ENCODE measurements at regions not wholly inside any gene's neighbourhood (a gene's known extent, or its start where the extent isn't known, plus 50 kb on each side); places are given as distances from the start of the nearest gene placed in this dataset.

GRCh38 chr1:168476588-168477385 is 67.0 kb downstream of the XCL2 start:
- Histone ChIP-seq H3K4me1 (ENCODE audit: control insufficient read depth in 3 of 3, insufficient read depth in 3 of 3, low read length in 3 of 3) (peaks cover 0 to 3% (median 0%) of the 10 kb centered on the region in 3 donors), H3K27ac (ENCODE audit: low read depth, low read length) (no peak overlapping the region), H3K36me3 (ENCODE audit: control insufficient read depth in 3 of 3, insufficient read depth in 3 of 3, low read length in 3 of 3) (no peaks in the 10 kb centered on the region), H3K27me3 (ENCODE audit: control insufficient read depth in 3 of 3, insufficient read depth in 3 of 3, low read length in 3 of 3) (no peaks in the 10 kb centered on the region), H3K4me3 (ENCODE audit: low read length in 3 of 3) (no peak overlapping the region), H3K9me3 (ENCODE audit: control insufficient read depth in 3 of 3, low read length in 3 of 3) (no peaks in the 10 kb centered on the region), H3K9ac (ENCODE audit: low read depth in 1 of 3, low read length in 3 of 3) (no peak overlapping the region)

- Histone ChIP-seq H3K9ac (ENCODE audit: low read depth in 1 of 3, low read length in 3 of 3) (no peak overlapping the region), H3K4me1 (ENCODE audit: control insufficient read depth in 3 of 3, insufficient read depth in 3 of 3, low read length in 3 of 3) (peaks cover 0 to 11% (median 2%) of the 10 kb centered on the region in 3 donors), H3K27ac (ENCODE audit: low read depth, low read length) (no peak overlapping the region)
Observed at GRCh38 chr1:168474322-168474721, 69.5 kb downstream of the XCL2 start.

GRCh38 chr1:168473126-168473525 is 70.7 kb downstream of the XCL2 start:
- Histone ChIP-seq H3K27ac (ENCODE audit: low read depth, low read length) (no peak overlapping the region), H3K4me3 (ENCODE audit: low read length in 3 of 3) (no peak overlapping the region), H3K27me3 (ENCODE audit: control insufficient read depth in 3 of 3, insufficient read depth in 3 of 3, low read length in 3 of 3) (no peaks in the 10 kb centered on the region), H3K9me3 (ENCODE audit: control insufficient read depth in 3 of 3, low read length in 3 of 3) (no peaks in the 10 kb centered on the region), H3K36me3 (ENCODE audit: control insufficient read depth in 3 of 3, insufficient read depth in 3 of 3, low read length in 3 of 3) (no peaks in the 10 kb centered on the region), H3K4me1 (ENCODE audit: control insufficient read depth in 3 of 3, insufficient read depth in 3 of 3, low read length in 3 of 3) (peaks cover 7 to 19% (median 8%) of the 10 kb centered on the region in 3 donors), H3K9ac (ENCODE audit: low read depth in 1 of 3, low read length in 3 of 3) (no peak overlapping the region)

More at GRCh38 chr1:168474322-168474721, 69.5 kb downstream of the XCL2 start:
- H3K27me3 ChIP-seq (ENCODE audit: control insufficient read depth in 3 of 3, insufficient read depth in 3 of 3, low read length in 3 of 3): no peaks in the 10 kb centered on the region
- H3K4me3 ChIP-seq (ENCODE audit: low read length in 3 of 3): no peak overlapping the region
- H3K9me3 ChIP-seq (ENCODE audit: control insufficient read depth in 3 of 3, low read length in 3 of 3): no peaks in the 10 kb centered on the region
- no peaks in the 10 kb centered on the region for H3K36me3 ChIP-seq (ENCODE audit: control insufficient read depth in 3 of 3, insufficient read depth in 3 of 3, low read length in 3 of 3)

- no peaks in the 10 kb centered on the region for H3K27me3 ChIP-seq (ENCODE audit: control insufficient read depth in 3 of 3, insufficient read depth in 3 of 3, low read length in 3 of 3)
- no peaks in the 10 kb centered on the region for H3K9me3 ChIP-seq (ENCODE audit: control insufficient read depth in 3 of 3, low read length in 3 of 3)
- H3K4me1 ChIP-seq (ENCODE audit: control insufficient read depth in 3 of 3, insufficient read depth in 3 of 3, low read length in 3 of 3): peaks cover 8 to 26% (median 11%) of the 10 kb centered on the region in 3 donors
Observed at GRCh38 chr1:168472223-168472622, 71.6 kb downstream of the XCL2 start.

GRCh38 chr1:168470901-168471431 is 72.8 kb downstream of the XCL2 start:
- H3K27me3 ChIP-seq (ENCODE audit: control insufficient read depth in 3 of 3, insufficient read depth in 3 of 3, low read length in 3 of 3): no peaks in the 10 kb centered on the region

More at GRCh38 chr1:168472223-168472622, 71.6 kb downstream of the XCL2 start:
- Histone ChIP-seq H3K27ac (ENCODE audit: low read depth, low read length) (no peak overlapping the region), H3K4me3 (ENCODE audit: low read length in 3 of 3) (no peak overlapping the region), H3K36me3 (ENCODE audit: control insufficient read depth in 3 of 3, insufficient read depth in 3 of 3, low read length in 3 of 3) (no peaks in the 10 kb centered on the region), H3K9ac (ENCODE audit: low read depth in 1 of 3, low read length in 3 of 3) (no peak overlapping the region)

GRCh38 chr1:168469690-168470089 is 74.1 kb downstream of the XCL2 start:
- peaks cover 19 to 40% (median 21%) of the 10 kb centered on the region in 3 donors for H3K4me1 ChIP-seq (ENCODE audit: control insufficient read depth in 3 of 3, insufficient read depth in 3 of 3, low read length in 3 of 3)
- H3K36me3 ChIP-seq (ENCODE audit: control insufficient read depth in 3 of 3, insufficient read depth in 3 of 3, low read length in 3 of 3): no peaks in the 10 kb centered on the region
- H3K27ac ChIP-seq (ENCODE audit: low read depth, low read length): peak overlapping the region; percentile 14
- no peak overlapping the region for H3K9ac ChIP-seq (ENCODE audit: low read depth in 1 of 3, low read length in 3 of 3)
- H3K9me3 ChIP-seq (ENCODE audit: control insufficient read depth in 3 of 3, low read length in 3 of 3): no peaks in the 10 kb centered on the region
- H3K27me3 ChIP-seq (ENCODE audit: control insufficient read depth in 3 of 3, insufficient read depth in 3 of 3, low read length in 3 of 3): no peaks in the 10 kb centered on the region
- no peak overlapping the region for H3K4me3 ChIP-seq (ENCODE audit: low read length in 3 of 3)

More at GRCh38 chr1:168470901-168471431, 72.8 kb downstream of the XCL2 start:
- H3K4me3 ChIP-seq (ENCODE audit: low read length in 3 of 3): peak overlapping the region in 1 of 3 donors; percentile 3
- peak overlapping the region; percentile 15 for H3K27ac ChIP-seq (ENCODE audit: low read depth, low read length)
- H3K9me3 ChIP-seq (ENCODE audit: control insufficient read depth in 3 of 3, low read length in 3 of 3): no peaks in the 10 kb centered on the region
- peaks cover 19 to 37% (median 20%) of the 10 kb centered on the region in 3 donors for H3K4me1 ChIP-seq (ENCODE audit: control insufficient read depth in 3 of 3, insufficient read depth in 3 of 3, low read length in 3 of 3)
- no peak overlapping the region for H3K9ac ChIP-seq (ENCODE audit: low read depth in 1 of 3, low read length in 3 of 3)
- no peaks in the 10 kb centered on the region for H3K36me3 ChIP-seq (ENCODE audit: control insufficient read depth in 3 of 3, insufficient read depth in 3 of 3, low read length in 3 of 3)

- Histone ChIP-seq H3K27ac (ENCODE audit: low read depth, low read length) (peak overlapping the region; percentile 16), H3K27me3 (ENCODE audit: control insufficient read depth in 3 of 3, insufficient read depth in 3 of 3, low read length in 3 of 3) (no peaks in the 10 kb centered on the region), H3K4me1 (ENCODE audit: control insufficient read depth in 3 of 3, insufficient read depth in 3 of 3, low read length in 3 of 3) (peaks cover 19 to 40% (median 21%) of the 10 kb centered on the region in 3 donors), H3K9me3 (ENCODE audit: control insufficient read depth in 3 of 3, low read length in 3 of 3) (no peaks in the 10 kb centered on the region), H3K9ac (ENCODE audit: low read depth in 1 of 3, low read length in 3 of 3) (no peak overlapping the region), H3K36me3 (ENCODE audit: control insufficient read depth in 3 of 3, insufficient read depth in 3 of 3, low read length in 3 of 3) (no peaks in the 10 kb centered on the region), H3K4me3 (ENCODE audit: low read length in 3 of 3) (no peak overlapping the region)
Observed at GRCh38 chr1:168468822-168469221, 75.0 kb downstream of the XCL2 start.

GRCh38 chr1:168468042-168468809 is 75.6 kb downstream of the XCL2 start:
- peak overlapping the region in 1 of 3 donors; percentile 45 for H3K4me3 ChIP-seq (ENCODE audit: low read length in 3 of 3)
- no peak overlapping the region for H3K9ac ChIP-seq (ENCODE audit: low read depth in 1 of 3, low read length in 3 of 3)
- peak overlapping the region; percentile 16 for H3K27ac ChIP-seq (ENCODE audit: low read depth, low read length)
- H3K36me3 ChIP-seq (ENCODE audit: control insufficient read depth in 3 of 3, insufficient read depth in 3 of 3, low read length in 3 of 3): no peaks in the 10 kb centered on the region
- peaks cover 19 to 40% (median 21%) of the 10 kb centered on the region in 3 donors for H3K4me1 ChIP-seq (ENCODE audit: control insufficient read depth in 3 of 3, insufficient read depth in 3 of 3, low read length in 3 of 3)
- no peaks in the 10 kb centered on the region for H3K9me3 ChIP-seq (ENCODE audit: control insufficient read depth in 3 of 3, low read length in 3 of 3)
- no peaks in the 10 kb centered on the region for H3K27me3 ChIP-seq (ENCODE audit: control insufficient read depth in 3 of 3, insufficient read depth in 3 of 3, low read length in 3 of 3)

- H3K27me3 ChIP-seq (ENCODE audit: control insufficient read depth in 3 of 3, insufficient read depth in 3 of 3, low read length in 3 of 3): no peaks in the 10 kb centered on the region
- no peak overlapping the region for H3K9ac ChIP-seq (ENCODE audit: low read depth in 1 of 3, low read length in 3 of 3)
- H3K9me3 ChIP-seq (ENCODE audit: control insufficient read depth in 3 of 3, low read length in 3 of 3): no peaks in the 10 kb centered on the region
- no peak overlapping the region for H3K27ac ChIP-seq (ENCODE audit: low read depth, low read length)
- H3K36me3 ChIP-seq (ENCODE audit: control insufficient read depth in 3 of 3, insufficient read depth in 3 of 3, low read length in 3 of 3): no peaks in the 10 kb centered on the region
- peaks cover 19 to 40% (median 21%) of the 10 kb centered on the region in 3 donors for H3K4me1 ChIP-seq (ENCODE audit: control insufficient read depth in 3 of 3, insufficient read depth in 3 of 3, low read length in 3 of 3)
- H3K4me3 ChIP-seq (ENCODE audit: low read length in 3 of 3): no peak overlapping the region
Observed at GRCh38 chr1:168467452-168467851, 76.3 kb downstream of the XCL2 start.
